Suprapubic skin (tissue), 3 donors: ENCODE measurements at regions not wholly inside any gene's neighbourhood (a gene's known extent, or its start where the extent isn't known, plus 50 kb on each side); places are given as distances from the start of the nearest gene placed in this dataset.

Experiments
- CTCF ChIP-seq, 2 donors: fragments of 200-600 bp in 1 of 2; fragments of 450-650 bp in 1 of 2; sonication (generic) in 1 of 2; IDR thresholded peaks; one replicate each; pipeline ENCODE4 v1.5.1; 2016 to 2019; ENCODE audit warnings: antibody characterized with exemption in 2 of 2, mild to moderate bottlenecking in 1 of 2, moderate library complexity in 1 of 2
- EP300 ChIP-seq: sonication (generic); formaldehyde crosslinking; IDR thresholded peaks from one replicate; pipeline ENCODE4 v1.6.1; 2017; ENCODE audit warnings: antibody characterized with exemption

GRCh38 chrX:38999099-38999498, 197.8 kb downstream of the MID1IP1 start:
- TF ChIP-seq CTCF (IDR thresholded peaks at IDR 0.05): no peak
- TF ChIP-seq EP300: no peak
